ENCODE measurements at regions not wholly inside any gene's neighbourhood (a gene's known extent, or its start where the extent isn't known, plus 50 kb on each side); places are given as distances from the start of the nearest gene placed in this dataset.

GRCh38 chr17:5695480-5695879, 111.2 kb upstream of the NLRP1 start:
- no peak for DNase-seq

- no peak for DNase-seq
Measured at GRCh38 chr17:5698959-5699358, 114.7 kb upstream of the NLRP1 start.

- no peak for DNase-seq
Measured at GRCh38 chr17:5699814-5700213, 115.5 kb upstream of the NLRP1 start.

GRCh38 chr17:5700745-5701144, 116.4 kb upstream of the NLRP1 start:
- no peak for DNase-seq

GRCh38 chr17:5701381-5701780, 117.1 kb upstream of the NLRP1 start:
- no peak for DNase-seq

GRCh38 chr17:5702951-5703510, 118.7 kb upstream of the NLRP1 start:
- no peak for DNase-seq

GRCh38 chr17:5703736-5704135, 119.4 kb upstream of the NLRP1 start:
- no peak for DNase-seq

GRCh38 chr17:5705081-5705875, 121.0 kb upstream of the NLRP1 start:
- DNase-seq, result peak; percentile 8

GRCh38 chr17:5705876-5706576, 121.7 kb upstream of the NLRP1 start:
- DNase-seq, result no peak

- DNase-seq, result peak; percentile 44
Measured at GRCh38 chr17:5706577-5707210, 122.4 kb upstream of the NLRP1 start.

GRCh38 chr17:5707482-5707881, 123.2 kb upstream of the NLRP1 start:
- DNase-seq, result no peak

- DNase-seq, result no peak
Measured at GRCh38 chr17:5708344-5708743, 124.0 kb upstream of the NLRP1 start.

- DNase-seq, result no peak
Measured at GRCh38 chr17:5711344-5711743, 127.0 kb upstream of the NLRP1 start.

- DNase-seq, result no peak
Measured at GRCh38 chr17:5714993-5715392, 130.7 kb upstream of the NLRP1 start.

GRCh38 chr17:5715478-5715877, 131.2 kb upstream of the NLRP1 start:
- DNase-seq, result no peak

GRCh38 chr17:5718726-5719125, 134.4 kb upstream of the NLRP1 start:
- no peak for DNase-seq

- DNase-seq, result no peak
Measured at GRCh38 chr17:5719976-5720375, 135.7 kb upstream of the NLRP1 start.

GRCh38 chr17:5730373-5730772, 146.1 kb upstream of the NLRP1 start:
- DNase-seq, result no peak

GRCh38 chr17:5740937-5741336, 156.6 kb upstream of the NLRP1 start:
- DNase-seq, result no peak

GRCh38 chr17:5741810-5742209, 157.5 kb upstream of the NLRP1 start:
- DNase-seq, result no peak

- no peak for DNase-seq
Measured at GRCh38 chr17:5745111-5745813, 161.0 kb upstream of the NLRP1 start.

GRCh38 chr17:5747276-5747675, 163.0 kb upstream of the NLRP1 start:
- DNase-seq, result no peak

- DNase-seq, result no peak
Measured at GRCh38 chr17:5747964-5748363, 163.7 kb upstream of the NLRP1 start.
